ENCODE measurements at regions not wholly inside any gene's neighbourhood (a gene's known extent, or its start where the extent isn't known, plus 50 kb on each side); places are given as distances from the start of the nearest gene placed in this dataset.

GRCh38 chr2:198697794-198698193, 759.9 kb downstream of the SATB2 start:
- Histone ChIP-seq H3K36me3 (ENCODE audit: control insufficient read depth, insufficient read depth, low read length) (no peaks in the 10 kb centered on the region), H3K27me3 (ENCODE audit: control insufficient read depth, insufficient read depth, low read length) (no peaks in the 10 kb centered on the region), H3K4me3 (ENCODE audit: low read depth, low read length) (no peak overlapping the region)
- POLR2A ChIA-PET: no interaction called here
- no peak for DNase-seq (ENCODE audit: low read depth)
- CTCF ChIA-PET: interaction anchor here (1.0 kb wide), 1 partner anchor 15 kb away, joined by 3 read pairs; no protein-coding TSS in a partner anchor
- TF ChIP-seq CTCF (IDR thresholded peaks at IDR 0.05; ENCODE audit: insufficient read depth, low read depth, low read length): no peak

DNA sequence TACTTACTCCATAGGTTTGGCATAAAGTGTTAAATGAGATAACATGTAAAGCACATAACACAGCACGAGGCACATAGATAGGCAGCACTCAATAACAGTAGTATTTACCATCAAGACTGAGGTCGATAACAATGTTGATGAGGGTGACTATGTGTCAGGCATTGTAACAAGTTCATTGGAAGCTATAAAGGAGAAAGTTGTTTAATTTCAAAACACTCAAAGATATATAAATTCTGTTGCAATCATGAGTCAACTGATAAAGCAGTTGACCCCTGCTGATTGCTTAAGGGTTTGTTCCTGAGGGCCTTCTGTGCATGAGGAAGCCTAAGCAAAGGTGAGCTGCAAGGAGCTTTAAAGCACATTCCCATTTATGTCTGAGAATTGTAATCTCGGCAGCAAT, 760.5 kb downstream of the SATB2 start:
- POLR2A ChIA-PET: no interaction called here
- H3K4me3 ChIP-seq (ENCODE audit: low read depth, low read length): no peak overlapping the region
- H3K27me3 ChIP-seq (ENCODE audit: control insufficient read depth, insufficient read depth, low read length): no peaks in the 10 kb centered on the region
- H3K36me3 ChIP-seq (ENCODE audit: control insufficient read depth, insufficient read depth, low read length): no peaks in the 10 kb centered on the region
- DNase-seq (ENCODE audit: low read depth): no peak
- CTCF ChIA-PET: no interaction called here
- no peak for TF ChIP-seq CTCF (IDR thresholded peaks at IDR 0.05; ENCODE audit: insufficient read depth, low read depth, low read length)

- Histone ChIP-seq H3K36me3 (ENCODE audit: control insufficient read depth, insufficient read depth, low read length) (no peaks in the 10 kb centered on the region), H3K27me3 (ENCODE audit: control insufficient read depth, insufficient read depth, low read length) (no peaks in the 10 kb centered on the region), H3K4me3 (ENCODE audit: low read depth, low read length) (no peak overlapping the region)
- POLR2A ChIA-PET: no interaction called here
- no peak for DNase-seq (ENCODE audit: low read depth)
- TF ChIP-seq CTCF (IDR thresholded peaks at IDR 0.05; ENCODE audit: insufficient read depth, low read depth, low read length): no peak
- CTCF ChIA-PET: no interaction called here
Measured at GRCh38 chr2:198695879-198696278, 761.9 kb downstream of the SATB2 start.

GRCh38 chr2:198692907-198693510, 764.7 kb downstream of the SATB2 start:
- TF ChIP-seq CTCF (IDR thresholded peaks at IDR 0.05; ENCODE audit: insufficient read depth, low read depth, low read length): no peak
- H3K36me3 ChIP-seq (ENCODE audit: control insufficient read depth, insufficient read depth, low read length): no peaks in the 10 kb centered on the region
- DNase-seq (ENCODE audit: low read depth): no peak
- POLR2A ChIA-PET: no interaction called here
- no peak overlapping the region for H3K4me3 ChIP-seq (ENCODE audit: low read depth, low read length)
- CTCF ChIA-PET: no interaction called here
- no peaks in the 10 kb centered on the region for H3K27me3 ChIP-seq (ENCODE audit: control insufficient read depth, insufficient read depth, low read length)

GRCh38 chr2:198691236-198691635, 766.5 kb downstream of the SATB2 start:
- H3K36me3 ChIP-seq (ENCODE audit: control insufficient read depth, insufficient read depth, low read length): no peaks in the 10 kb centered on the region
- TF ChIP-seq CTCF (IDR thresholded peaks at IDR 0.05; ENCODE audit: insufficient read depth, low read depth, low read length): no peak
- ChIA-PET POLR2A (no interaction called here), CTCF (no interaction called here)
- no peaks in the 10 kb centered on the region for H3K27me3 ChIP-seq (ENCODE audit: control insufficient read depth, insufficient read depth, low read length)
- DNase-seq (ENCODE audit: low read depth): no peak
- H3K4me3 ChIP-seq (ENCODE audit: low read depth, low read length): no peak overlapping the region
